ENCODE measurements at regions not wholly inside any gene's neighbourhood (a gene's known extent, or its start where the extent isn't known, plus 50 kb on each side); places are given as distances from the start of the nearest gene placed in this dataset.

- peaks cover 0 to 9% of the 10 kb centered on the region in 2 donors for H3K9me3 Mint-ChIP-seq
- H3K27ac Mint-ChIP-seq = no peak overlapping the region
- DNase-seq (ENCODE audit: low spot score in 2 of 2) (no peak), ATAC-seq (no peak)
- no peaks in the 10 kb centered on the region for H3K36me3 Mint-ChIP-seq
These were observed 184.8 kb upstream of the C1orf174 start for GRCh38 chr1:4084896-4085295.

- no peak for DNase-seq (ENCODE audit: low spot score in 2 of 2)
- Mint-ChIP-seq H3K36me3 (no peaks in the 10 kb centered on the region), H3K27ac (no peak overlapping the region), H3K9me3 (peaks cover 0 to 6% of the 10 kb centered on the region in 2 donors)
- ATAC-seq = no peak
These were observed 185.5 kb upstream of the C1orf174 start for GRCh38 chr1:4085546-4085945.

- no peaks in the 10 kb centered on the region for H3K36me3 Mint-ChIP-seq
- no peaks in the 10 kb centered on the region for H3K9me3 Mint-ChIP-seq
- DNase-seq (ENCODE audit: low spot score in 2 of 2) = no peak
- ATAC-seq = no peak
- H3K27ac Mint-ChIP-seq = no peak overlapping the region
These were observed 186.2 kb upstream of the C1orf174 start for GRCh38 chr1:4086085-4086850.

GRCh38 chr1:4086921-4087320, 186.8 kb upstream of the C1orf174 start:
- H3K27ac Mint-ChIP-seq = no peak overlapping the region
- no peaks in the 10 kb centered on the region for H3K36me3 Mint-ChIP-seq
- H3K9me3 Mint-ChIP-seq = peaks cover 0 to 4% of the 10 kb centered on the region in 2 donors
- ATAC-seq = peak in 1 of 2 donors; percentile 14
- no peak for DNase-seq (ENCODE audit: low spot score in 2 of 2)

- ATAC-seq (peak; percentile 77 to 84), DNase-seq (ENCODE audit: low spot score in 2 of 2) (no peak)
- H3K9me3 Mint-ChIP-seq = peaks cover 2 to 7% of the 10 kb centered on the region in 2 donors
- no peaks in the 10 kb centered on the region for H3K36me3 Mint-ChIP-seq
- peak overlapping the region in 1 of 2 donors; percentile 21 for H3K27ac Mint-ChIP-seq
These were observed 187.7 kb upstream of the C1orf174 start for GRCh38 chr1:4087530-4088420.

- ATAC-seq (no peak), DNase-seq (ENCODE audit: low spot score in 2 of 2) (no peak)
- H3K36me3 Mint-ChIP-seq = no peaks in the 10 kb centered on the region
- peaks cover 6 to 10% of the 10 kb centered on the region in 2 donors for H3K9me3 Mint-ChIP-seq
- no peak overlapping the region for H3K27ac Mint-ChIP-seq
These were observed 188.6 kb upstream of the C1orf174 start for GRCh38 chr1:4088676-4089075.

GRCh38 chr1:4089421-4090175, 189.5 kb upstream of the C1orf174 start:
- no peaks in the 10 kb centered on the region for H3K36me3 Mint-ChIP-seq
- H3K27ac Mint-ChIP-seq = no peak overlapping the region
- peak in 1 of 2 donors; percentile 28 for DNase-seq (ENCODE audit: low spot score in 2 of 2)
- no peak for ATAC-seq
- H3K9me3 Mint-ChIP-seq = peaks cover 6 to 10% of the 10 kb centered on the region in 2 donors

- no peak overlapping the region for H3K27ac Mint-ChIP-seq
- H3K9me3 Mint-ChIP-seq = peaks cover 6 to 10% of the 10 kb centered on the region in 2 donors
- ATAC-seq = no peak
- peaks cover 0 to 1% of the 10 kb centered on the region in 2 donors for H3K36me3 Mint-ChIP-seq
- peak in 1 of 2 donors; percentile 38 for DNase-seq (ENCODE audit: low spot score in 2 of 2)
These were observed 190.5 kb upstream of the C1orf174 start for GRCh38 chr1:4090556-4090955.

GRCh38 chr1:4090976-4091660, 191.0 kb upstream of the C1orf174 start:
- peak in 1 of 2 donors; percentile 11 for DNase-seq (ENCODE audit: low spot score in 2 of 2)
- Mint-ChIP-seq H3K27ac (no peak overlapping the region), H3K9me3 (peaks cover 6 to 10% of the 10 kb centered on the region in 2 donors), H3K36me3 (peaks cover 0 to 5% of the 10 kb centered on the region in 2 donors)
- no peak for ATAC-seq

- H3K9me3 Mint-ChIP-seq = peaks cover 11 to 16% of the 10 kb centered on the region in 2 donors
- no peak overlapping the region for H3K27ac Mint-ChIP-seq
- H3K36me3 Mint-ChIP-seq = peaks cover 0 to 11% of the 10 kb centered on the region in 2 donors
- no peak for ATAC-seq
- DNase-seq (ENCODE audit: low spot score in 2 of 2) = peak in 1 of 2 donors; percentile 9
These were observed 191.9 kb upstream of the C1orf174 start for GRCh38 chr1:4091996-4092395.

GRCh38 chr1:4093856-4094565, 193.9 kb upstream of the C1orf174 start:
- H3K27ac Mint-ChIP-seq = no peak overlapping the region
- ATAC-seq = no peak

GRCh38 chr1:4095433-4095971, 195.4 kb upstream of the C1orf174 start:
- Mint-ChIP-seq H3K36me3 (peaks cover 0 to 11% of the 10 kb centered on the region in 2 donors), H3K27ac (no peak overlapping the region), H3K9me3 (peaks cover 11 to 16% of the 10 kb centered on the region in 2 donors)
- ATAC-seq (no peak), DNase-seq (ENCODE audit: low spot score in 2 of 2) (no peak)

More at GRCh38 chr1:4093856-4094565, 193.9 kb upstream of the C1orf174 start:
- Mint-ChIP-seq H3K9me3 (peaks cover 11 to 16% of the 10 kb centered on the region in 2 donors), H3K36me3 (peaks cover 0 to 11% of the 10 kb centered on the region in 2 donors)
- DNase-seq (ENCODE audit: low spot score in 2 of 2) = peak in 1 of 2 donors; percentile 49

- Mint-ChIP-seq H3K9me3 (peaks cover 2% of the 10 kb centered on the region in 2 donors), H3K36me3 (peaks cover 0 to 3% of the 10 kb centered on the region in 2 donors), H3K27ac (peak overlapping the region in 1 of 2 donors; percentile 44)
- DNase-seq (ENCODE audit: low spot score in 2 of 2) (no peak), ATAC-seq (peak in 1 of 2 donors; percentile 56)
These were observed 201.5 kb upstream of the C1orf174 start for GRCh38 chr1:4101459-4102161.

- H3K27ac Mint-ChIP-seq = no peak overlapping the region
- H3K9me3 Mint-ChIP-seq = no peaks in the 10 kb centered on the region
- ATAC-seq (no peak), DNase-seq (ENCODE audit: low spot score in 2 of 2) (no peak)
- H3K36me3 Mint-ChIP-seq = no peaks in the 10 kb centered on the region
These were observed 205.3 kb upstream of the C1orf174 start for GRCh38 chr1:4105300-4105880.
